NCI-H774 (cell line): ENCODE measurements at regions not wholly inside any gene's neighbourhood (a gene's known extent, or its start where the extent isn't known, plus 50 kb on each side); places are given as distances from the start of the nearest gene placed in this dataset.
"Not testable (repeated sequence)": the region's sequence is repeated elsewhere in the genome, so short reads cannot be mapped to it uniquely, and the experiment has no call there.

Experiments used
- DNase-seq: peaks from one replicate; lab custom pipeline; 2025; lab: John Stamatoyannopoulos, UW

GRCh38 chr16:76984196-76984595, 206.8 kb upstream of the MON1B start:
- no peak for DNase-seq

- DNase-seq = no peak
Observed at GRCh38 chr16:76985392-76986045, 205.5 kb upstream of the MON1B start.

- DNase-seq = no peak
Observed at GRCh38 chr16:76988526-76988925, 202.5 kb upstream of the MON1B start.

GRCh38 chr16:77002644-77003043, 188.3 kb upstream of the MON1B start:
- no peak for DNase-seq

GRCh38 chr16:77009453-77009852, 181.5 kb upstream of the MON1B start:
- no peak for DNase-seq

GRCh38 chr16:77014441-77014840, 176.5 kb upstream of the MON1B start:
- no peak for DNase-seq

- DNase-seq = no peak
Observed at GRCh38 chr16:77030600-77030999, 160.4 kb upstream of the MON1B start.

GRCh38 chr16:77033516-77033915, 157.5 kb upstream of the MON1B start:
- no peak for DNase-seq

GRCh38 chr16:77035361-77035760, 155.6 kb upstream of the MON1B start:
- no peak for DNase-seq

GRCh38 chr16:77037696-77038347, 153.2 kb upstream of the MON1B start:
- DNase-seq = no peak

GRCh38 chr16:77041468-77041867, 149.5 kb upstream of the MON1B start:
- no peak for DNase-seq

- DNase-seq = no peak
Observed at GRCh38 chr16:77043076-77043475, 147.9 kb upstream of the MON1B start.

GRCh38 chr16:77046206-77046605, 144.8 kb upstream of the MON1B start:
- DNase-seq = no peak

GRCh38 chr16:77048085-77048484, 142.9 kb upstream of the MON1B start:
- no peak for DNase-seq

- DNase-seq = no peak
Observed at GRCh38 chr16:77049577-77049976, 141.4 kb upstream of the MON1B start.

GRCh38 chr16:77056597-77056996, 134.4 kb upstream of the MON1B start:
- not testable (repeated sequence) for DNase-seq

- DNase-seq = no peak
Observed at GRCh38 chr16:77057161-77057774, 133.7 kb upstream of the MON1B start.

- DNase-seq = no peak
Observed at GRCh38 chr16:77059446-77059845, 131.5 kb upstream of the MON1B start.

GRCh38 chr16:77060614-77061013, 130.4 kb upstream of the MON1B start:
- no peak for DNase-seq

GRCh38 chr16:77062878-77063675, 127.9 kb upstream of the MON1B start:
- DNase-seq = no peak

GRCh38 chr16:77063676-77064016, 127.3 kb upstream of the MON1B start:
- DNase-seq = no peak

GRCh38 chr16:77064037-77064436, 127.0 kb upstream of the MON1B start:
- DNase-seq = no peak
